ENCODE measurements at regions not wholly inside any gene's neighbourhood (a gene's known extent, or its start where the extent isn't known, plus 50 kb on each side); places are given as distances from the start of the nearest gene placed in this dataset.

DNA sequence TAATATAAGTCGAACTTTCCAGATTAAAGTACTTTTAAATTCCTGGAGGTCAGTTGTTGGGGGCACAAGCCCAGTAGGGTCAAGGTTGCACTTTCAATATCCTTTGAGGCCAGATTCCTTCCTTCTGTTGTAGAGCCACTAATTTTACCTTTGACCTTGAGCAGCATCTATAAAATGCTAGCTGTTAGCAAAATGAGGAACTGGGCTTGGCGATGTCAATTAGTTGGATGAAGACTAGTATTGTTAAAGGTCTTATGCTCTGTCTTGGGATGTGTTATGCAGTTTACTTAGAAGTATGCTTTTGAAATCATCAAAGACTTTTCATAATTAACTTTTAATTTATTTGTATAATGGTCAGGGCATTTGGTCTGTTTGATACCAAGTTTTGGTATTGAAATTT lies 425.9 kb upstream of the PROX1 start:
- TF ChIP-seq POLR2AphosphoS5 (IDR thresholded peaks at IDR 0.05; ENCODE audit: low read depth, low read length) (no peak), POLR2A (IDR thresholded peaks at IDR 0.05; ENCODE audit: low read depth, low read length) (no peak)

Data from GM12892 (cell line).